ENCODE measurements at regions not wholly inside any gene's neighbourhood (a gene's known extent, or its start where the extent isn't known, plus 50 kb on each side); places are given as distances from the start of the nearest gene placed in this dataset.
"Not testable (repeated sequence)": the region's sequence is repeated elsewhere in the genome, so short reads cannot be mapped to it uniquely, and the experiment has no call there.

- no peak overlapping the region for H3K27ac ChIP-seq
- no peaks in the 10 kb centered on the region for H3K4me1 ChIP-seq (replicated peaks)
- no peak overlapping the region for H3K4me3 ChIP-seq
- intact Hi-C loops (cut with DNase I) = no loop called here
- H3K9me3 ChIP-seq = no peaks in the 10 kb centered on the region
- H3K27me3 ChIP-seq (replicated peaks; ENCODE audit: insufficient read depth) = no peaks in the 10 kb centered on the region
- no peaks in the 10 kb centered on the region for H3K36me3 ChIP-seq
- no peak for DNase-seq (ENCODE audit: low spot score)
- TF ChIP-seq CTCF (IDR thresholded peaks at IDR 0.05) (no peak), POLR2A (IDR thresholded peaks at IDR 0.05) (no peak), POLR2AphosphoS5 (IDR thresholded peaks at IDR 0.05) (no peak)
Observed at GRCh38 chr6:155770856-155771255, 315.2 kb upstream of the NOX3 start.

- no peak for TF ChIP-seq CTCF (IDR thresholded peaks at IDR 0.05)
- TF ChIP-seq POLR2A (IDR thresholded peaks at IDR 0.05) = no peak
- no peak for TF ChIP-seq POLR2AphosphoS5 (IDR thresholded peaks at IDR 0.05)
- no peak overlapping the region for H3K4me3 ChIP-seq
- H3K4me1 ChIP-seq (replicated peaks) = no peaks in the 10 kb centered on the region
- no peaks in the 10 kb centered on the region for H3K9me3 ChIP-seq
- no peaks in the 10 kb centered on the region for H3K27me3 ChIP-seq (replicated peaks; ENCODE audit: insufficient read depth)
- H3K27ac ChIP-seq = no peak overlapping the region
- no peak for DNase-seq (ENCODE audit: low spot score)
- no peaks in the 10 kb centered on the region for H3K36me3 ChIP-seq
- intact Hi-C loops (cut with DNase I) = no loop called here
Observed at GRCh38 chr6:155770313-155770712, 314.7 kb upstream of the NOX3 start.

GRCh38 chr6:155765275-155766194 is 309.9 kb upstream of the NOX3 start:
- TF ChIP-seq CTCF (IDR thresholded peaks at IDR 0.05) (no peak), POLR2AphosphoS5 (IDR thresholded peaks at IDR 0.05) (no peak)

GRCh38 chr6:155762649-155763048 is 307.0 kb upstream of the NOX3 start:
- no peaks in the 10 kb centered on the region for H3K9me3 ChIP-seq
- no peak overlapping the region for H3K27ac ChIP-seq
- H3K36me3 ChIP-seq = no peaks in the 10 kb centered on the region
- 97% methylated on average over 3 of the region's 3 CpGs for WGBS
- intact Hi-C loops (cut with DNase I) = no loop called here
- TF ChIP-seq CTCF (IDR thresholded peaks at IDR 0.05) = no peak
- no peak for TF ChIP-seq POLR2AphosphoS5 (IDR thresholded peaks at IDR 0.05)
- TF ChIP-seq POLR2A (IDR thresholded peaks at IDR 0.05) = no peak
- H3K27me3 ChIP-seq (replicated peaks; ENCODE audit: insufficient read depth) = no peaks in the 10 kb centered on the region
- H3K4me1 ChIP-seq (replicated peaks) = no peaks in the 10 kb centered on the region
- DNase-seq (ENCODE audit: low spot score) = no peak
- H3K4me3 ChIP-seq = no peak overlapping the region

More at GRCh38 chr6:155765275-155766194, 309.9 kb upstream of the NOX3 start:
- 78% methylated on average over 8 of the region's 8 CpGs for WGBS
- Histone ChIP-seq H3K9me3 (no peaks in the 10 kb centered on the region), H3K27ac (no peak overlapping the region), H3K4me1 (replicated peaks) (no peaks in the 10 kb centered on the region), H3K4me3 (no peak overlapping the region), H3K36me3 (no peaks in the 10 kb centered on the region), H3K27me3 (replicated peaks; ENCODE audit: insufficient read depth) (no peaks in the 10 kb centered on the region)
- DNase-seq (ENCODE audit: low spot score) = no peak
- intact Hi-C loops (cut with DNase I) = no loop called here

- TF ChIP-seq POLR2AphosphoS5 (IDR thresholded peaks at IDR 0.05) (no peak), CTCF (IDR thresholded peaks at IDR 0.05) (no peak), POLR2A (IDR thresholded peaks at IDR 0.05) (no peak)
- DNase-seq (ENCODE audit: low spot score) = no peak
- no peaks in the 10 kb centered on the region for H3K4me1 ChIP-seq (replicated peaks)
- no peak overlapping the region for H3K27ac ChIP-seq
- H3K36me3 ChIP-seq = no peaks in the 10 kb centered on the region
- no peaks in the 10 kb centered on the region for H3K9me3 ChIP-seq
- H3K4me3 ChIP-seq = no peak overlapping the region
- no peaks in the 10 kb centered on the region for H3K27me3 ChIP-seq (replicated peaks; ENCODE audit: insufficient read depth)
- intact Hi-C loops (cut with DNase I) = no loop called here
- WGBS = 17% methylated on average over 3 of the region's 3 CpGs
Observed at GRCh38 chr6:155755452-155755851, 299.8 kb upstream of the NOX3 start.

GRCh38 chr6:155748778-155749177 is 293.1 kb upstream of the NOX3 start:
- H3K27me3 ChIP-seq (replicated peaks; ENCODE audit: insufficient read depth); H3K4me1 ChIP-seq (replicated peaks); intact Hi-C loops (cut with DNase I); H3K36me3 ChIP-seq; DNase-seq (ENCODE audit: low spot score); H3K9me3 ChIP-seq; H3K27ac ChIP-seq; H3K4me3 ChIP-seq: not testable (repeated sequence)
- WGBS = 90% methylated on average over 3 of the region's 3 CpGs

Data from prostate gland (tissue), 2 donors.